A549 (cell line): ENCODE measurements at regions not wholly inside any gene's neighbourhood (a gene's known extent, or its start where the extent isn't known, plus 50 kb on each side); places are given as distances from the start of the nearest gene placed in this dataset.

Source experiments
- CHD2 ChIP-seq: fragments of 150-350 bp; IDR thresholded peaks from 2 replicates; pipeline ENCODE4 v1.6.1; 2014; ENCODE audit warnings: low read length; ENCODE audit not compliant: partially characterized antibody
- CTCF ChIP-seq: fragments of >200 bp; sonication (Bioruptor Twin); formaldehyde crosslinking; IDR thresholded peaks from 3 replicates; pipeline ENCODE4 v1.5.1; 2016
- HOXB5 ChIP-seq: fragments of 250-450 bp; sonication (Bioruptor Pico); IDR thresholded peaks from 2 replicates; pipeline ENCODE4 v1.5.0; 2020; ENCODE audit warnings: mild to moderate bottlenecking, moderate library complexity
- KDM5A ChIP-seq: fragments of 200-600 bp; sonication (generic); IDR thresholded peaks from 2 replicates; pipeline ENCODE4 v1.6.1; 2016; ENCODE audit warnings: antibody characterized with exemption, mild to moderate bottlenecking
- MAX ChIP-seq: IDR thresholded peaks from 2 replicates; pipeline ENCODE4 v1.6.1; 2012
- NFE2L2 ChIP-seq: fragments of 150-350 bp; conservative IDR thresholded peaks from 2 replicates; pipeline ENCODE4 v1.6.1; 2014; ENCODE audit warnings: low read length
- RAD21 ChIP-seq, 2 experiments: fragments of >200 bp in 1 of 2; sonication (Bioruptor Twin) in 1 of 2; formaldehyde crosslinking in 1 of 2; IDR thresholded peaks in 1 of 2; conservative IDR thresholded peaks in 1 of 2; 2 replicates in 1 of 2; 3 replicates in 1 of 2; pipeline ENCODE4 v1.6.1; 2012 to 2018; ENCODE audit warnings: inconsistent platforms in 1 of 2
- RFX5 ChIP-seq: fragments of 450-650 bp; IDR thresholded peaks from 2 replicates; pipeline ENCODE4 v1.7.1; 2014; ENCODE audit warnings: antibody characterized with exemption, mild to moderate bottlenecking, moderate library complexity

- TF ChIP-seq CTCF (no peak), HOXB5 (CRISPR knock-in tag) (no peak), KDM5A (no peak), MAX (no peak), RFX5 (no peak), NFE2L2 (no peak), RAD21 (conservative IDR thresholded peaks at IDR 0.05 in 1 of 2, IDR thresholded peaks at IDR 0.05 in 1 of 2) (no peak), CHD2 (no peak)
These were observed 434.7 kb downstream of the TNS3 start for GRCh38 chr7:47147213-47147631.
